ENCODE measurements at regions not wholly inside any gene's neighbourhood (a gene's known extent, or its start where the extent isn't known, plus 50 kb on each side); places are given as distances from the start of the nearest gene placed in this dataset.

GRCh38 chr5:130571076-130571475, 594.0 kb downstream of the HINT1 start:
- no peak for TF ChIP-seq POLR2AphosphoS5 (IDR thresholded peaks at IDR 0.05; ENCODE audit: borderline replicate concordance, low read depth, low read length)
- TF ChIP-seq EZH2 (IDR thresholded peaks at IDR 0.05): no peak
- no peak for TF ChIP-seq FOXP2 (optimal IDR thresholded peaks at IDR 0.05; ENCODE audit: control extremely low read depth, extremely low read length, insufficient read depth)
